ENCODE measurements at regions not wholly inside any gene's neighbourhood (a gene's known extent, or its start where the extent isn't known, plus 50 kb on each side); places are given as distances from the start of the nearest gene placed in this dataset.

- no peak for DNase-seq (ENCODE audit: low spot score)
Measured at GRCh38 chr15:77710206-77710605, 77.5 kb upstream of the LINGO1 start.

- no peak for DNase-seq (ENCODE audit: low spot score)
Measured at GRCh38 chr15:77709135-77709886, 76.6 kb upstream of the LINGO1 start.

GRCh38 chr15:77706482-77707244 lies 74.0 kb upstream of the LINGO1 start:
- no peak for DNase-seq (ENCODE audit: low spot score)

GRCh38 chr15:77702211-77702957 lies 69.7 kb upstream of the LINGO1 start:
- no peak for DNase-seq (ENCODE audit: low spot score)

GRCh38 chr15:77698481-77698880 lies 65.8 kb upstream of the LINGO1 start:
- no peak for DNase-seq (ENCODE audit: low spot score)

GRCh38 chr15:77697893-77698292 lies 65.2 kb upstream of the LINGO1 start:
- DNase-seq (ENCODE audit: low spot score), result no peak

- DNase-seq (ENCODE audit: low spot score), result no peak
Measured at GRCh38 chr15:77696871-77697270, 64.2 kb upstream of the LINGO1 start.

- DNase-seq (ENCODE audit: low spot score), result no peak
Measured at GRCh38 chr15:77695961-77696582, 63.4 kb upstream of the LINGO1 start.

- DNase-seq (ENCODE audit: low spot score), result no peak
Measured at GRCh38 chr15:77695548-77695947, 62.8 kb upstream of the LINGO1 start.

- no peak for DNase-seq (ENCODE audit: low spot score)
Measured at GRCh38 chr15:77693576-77693975, 60.9 kb upstream of the LINGO1 start.

GRCh38 chr15:77692614-77693013 lies 59.9 kb upstream of the LINGO1 start:
- no peak for DNase-seq (ENCODE audit: low spot score)

- DNase-seq (ENCODE audit: low spot score), result no peak
Measured at GRCh38 chr15:77691607-77692006, 58.9 kb upstream of the LINGO1 start.

- DNase-seq (ENCODE audit: low spot score), result no peak
Measured at GRCh38 chr15:77689821-77690220, 57.1 kb upstream of the LINGO1 start.

- no peak for DNase-seq (ENCODE audit: low spot score)
Measured at GRCh38 chr15:77688693-77689092, 56.0 kb upstream of the LINGO1 start.

GRCh38 chr15:77688266-77688665 lies 55.6 kb upstream of the LINGO1 start:
- DNase-seq (ENCODE audit: low spot score), result no peak

GRCh38 chr15:77685082-77685815 lies 52.5 kb upstream of the LINGO1 start:
- DNase-seq (ENCODE audit: low spot score), result no peak

- DNase-seq (ENCODE audit: low spot score), result no peak
Measured at GRCh38 chr15:77684341-77685081, 51.8 kb upstream of the LINGO1 start.

GRCh38 chr15:77682564-77682963 lies 49.9 kb upstream of the LINGO1 start:
- DNase-seq (ENCODE audit: low spot score), result no peak

All from kidney capillary endothelial cell (primary cell).